ENCODE measurements at regions not wholly inside any gene's neighbourhood (a gene's known extent, or its start where the extent isn't known, plus 50 kb on each side); places are given as distances from the start of the nearest gene placed in this dataset.
"Not testable (repeated sequence)": the region's sequence is repeated elsewhere in the genome, so short reads cannot be mapped to it uniquely, and the experiment has no call there.

GRCh38 chr20:48461091-48461734, 366.6 kb downstream of the PREX1 start:
- no peak for DNase-seq

GRCh38 chr20:48460681-48461080, 367.1 kb downstream of the PREX1 start:
- DNase-seq = no peak

- DNase-seq = no peak
Measured at GRCh38 chr20:48459722-48460395, 367.9 kb downstream of the PREX1 start.

GRCh38 chr20:48458601-48459385, 369.0 kb downstream of the PREX1 start:
- no peak for DNase-seq

- DNase-seq = no peak
Measured at GRCh38 chr20:48458003-48458377, 369.8 kb downstream of the PREX1 start.

GRCh38 chr20:48457193-48458002, 370.4 kb downstream of the PREX1 start:
- no peak for DNase-seq

GRCh38 chr20:48456366-48457192, 371.2 kb downstream of the PREX1 start:
- DNase-seq = no peak

- no peak for DNase-seq
Measured at GRCh38 chr20:48455651-48456365, 372.0 kb downstream of the PREX1 start.

GRCh38 chr20:48454671-48455490, 372.9 kb downstream of the PREX1 start:
- no peak for DNase-seq

- no peak for DNase-seq
Measured at GRCh38 chr20:48453477-48454093, 374.2 kb downstream of the PREX1 start.

- DNase-seq = no peak
Measured at GRCh38 chr20:48451401-48451800, 376.4 kb downstream of the PREX1 start.

GRCh38 chr20:48448666-48449600, 378.9 kb downstream of the PREX1 start:
- DNase-seq = no peak

- DNase-seq = no peak
Measured at GRCh38 chr20:48447456-48447855, 380.3 kb downstream of the PREX1 start.

- DNase-seq = no peak
Measured at GRCh38 chr20:48445827-48446226, 382.0 kb downstream of the PREX1 start.

GRCh38 chr20:48444249-48444648, 383.6 kb downstream of the PREX1 start:
- no peak for DNase-seq

GRCh38 chr20:48440916-48441315, 386.9 kb downstream of the PREX1 start:
- DNase-seq = no peak

- DNase-seq = not testable (repeated sequence)
Measured at GRCh38 chr20:48440261-48440660, 387.5 kb downstream of the PREX1 start.

GRCh38 chr20:48437146-48437545, 390.7 kb downstream of the PREX1 start:
- DNase-seq = no peak

GRCh38 chr20:48436609-48437008, 391.2 kb downstream of the PREX1 start:
- peak; percentile 7 for DNase-seq
